Fibroblast of skin of left biceps (primary cell): ENCODE measurements at regions not wholly inside any gene's neighbourhood (a gene's known extent, or its start where the extent isn't known, plus 50 kb on each side); places are given as distances from the start of the nearest gene placed in this dataset.

Source experiments
- DNase-seq, 2 experiments: peaks; one replicate each; pipeline ENCODE4 v3.0.0-alpha.2; 2013; ENCODE audit warnings: low read depth in 2 of 2

- no peak for DNase-seq
Observed at GRCh38 chr7:41878309-41879295, 175.7 kb upstream of the INHBA start.

GRCh38 chr7:41877118-41877517 lies 174.2 kb upstream of the INHBA start:
- no peak for DNase-seq

DNA sequence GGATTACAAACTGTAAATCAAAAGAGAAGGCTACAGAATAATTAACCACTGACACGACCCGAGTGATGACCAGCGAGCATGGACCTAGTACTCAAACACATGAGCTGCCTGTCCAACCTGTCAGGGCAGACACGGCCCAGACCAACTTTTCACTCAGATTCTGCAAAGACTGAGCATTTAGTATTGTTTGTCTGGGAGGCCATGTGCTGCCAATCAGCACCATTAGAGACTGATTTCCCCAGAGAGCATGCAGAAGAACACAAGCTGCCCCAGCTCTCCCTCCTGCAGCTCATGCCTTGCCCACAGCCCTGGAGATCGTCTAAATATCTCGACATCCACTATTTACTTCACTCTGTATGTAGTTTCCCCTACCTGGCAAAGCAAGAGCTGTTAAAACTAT lies 172.6 kb upstream of the INHBA start:
- no peak for DNase-seq

- DNase-seq = no peak
Observed at GRCh38 chr7:41874201-41874785, 171.4 kb upstream of the INHBA start.

DNA sequence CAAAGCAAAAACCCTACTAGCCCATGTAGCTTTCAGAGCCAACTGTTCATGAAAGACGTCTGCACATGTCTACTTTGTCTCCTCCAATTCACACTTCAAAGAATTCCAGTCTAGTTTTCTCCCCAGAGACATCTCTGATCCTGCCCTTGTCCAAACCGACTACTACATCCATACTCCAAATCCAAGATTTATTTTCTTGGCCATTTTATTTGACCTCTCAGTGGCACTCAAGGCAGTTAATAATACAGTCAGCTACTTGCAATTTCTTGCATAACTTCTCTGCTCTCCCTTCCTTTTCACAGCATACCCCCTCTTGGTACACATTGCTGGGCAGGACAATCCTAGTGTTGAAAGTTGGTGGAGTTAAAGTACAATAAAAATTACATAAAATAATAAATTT lies 170.9 kb upstream of the INHBA start:
- no peak for DNase-seq

GRCh38 chr7:41872966-41873365 lies 170.1 kb upstream of the INHBA start:
- no peak for DNase-seq

GRCh38 chr7:41870461-41871138 lies 167.7 kb upstream of the INHBA start:
- no peak for DNase-seq

DNA sequence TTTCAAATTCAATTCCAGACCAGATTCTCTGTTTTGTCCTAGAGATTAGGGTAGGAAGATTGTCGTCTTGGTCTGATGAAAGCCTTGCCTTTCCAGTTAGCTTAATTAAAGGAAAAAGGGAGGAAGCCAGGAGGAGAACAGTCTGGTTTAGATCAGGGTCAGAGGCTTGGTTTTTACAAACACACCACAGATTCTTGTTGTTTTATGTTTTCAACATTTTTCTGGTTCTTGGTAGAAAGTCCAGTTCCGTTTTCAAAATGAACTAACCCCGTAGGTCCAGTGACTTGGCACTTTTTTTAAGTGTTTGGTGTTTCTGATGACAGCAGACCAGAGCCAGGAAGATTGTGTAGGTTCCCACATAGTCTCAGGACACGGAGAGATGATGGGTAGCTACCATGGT lies 167.1 kb upstream of the INHBA start:
- DNase-seq = no peak

DNA sequence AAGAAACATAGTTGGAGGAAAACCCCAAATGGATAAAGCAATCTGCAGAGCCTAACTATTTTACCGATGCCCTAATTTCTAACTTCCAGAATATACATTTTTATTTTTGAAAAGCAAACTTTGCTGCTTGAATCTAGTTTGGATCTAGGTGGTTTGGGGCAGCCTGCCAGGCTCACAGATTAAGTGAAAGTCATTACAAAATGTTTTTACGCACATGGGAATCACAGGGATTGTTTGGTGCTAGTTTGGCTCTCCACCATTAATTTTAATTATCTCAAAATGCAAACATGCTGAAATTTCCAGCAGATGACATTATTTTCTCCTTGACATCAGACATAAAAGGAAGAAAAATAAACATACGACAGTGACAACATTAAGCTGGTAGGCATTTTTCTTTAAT lies 166.7 kb upstream of the INHBA start:
- DNase-seq = no peak

- DNase-seq = peak; percentile 64 to 67
Observed at GRCh38 chr7:41869091-41869490, 166.2 kb upstream of the INHBA start.

DNA sequence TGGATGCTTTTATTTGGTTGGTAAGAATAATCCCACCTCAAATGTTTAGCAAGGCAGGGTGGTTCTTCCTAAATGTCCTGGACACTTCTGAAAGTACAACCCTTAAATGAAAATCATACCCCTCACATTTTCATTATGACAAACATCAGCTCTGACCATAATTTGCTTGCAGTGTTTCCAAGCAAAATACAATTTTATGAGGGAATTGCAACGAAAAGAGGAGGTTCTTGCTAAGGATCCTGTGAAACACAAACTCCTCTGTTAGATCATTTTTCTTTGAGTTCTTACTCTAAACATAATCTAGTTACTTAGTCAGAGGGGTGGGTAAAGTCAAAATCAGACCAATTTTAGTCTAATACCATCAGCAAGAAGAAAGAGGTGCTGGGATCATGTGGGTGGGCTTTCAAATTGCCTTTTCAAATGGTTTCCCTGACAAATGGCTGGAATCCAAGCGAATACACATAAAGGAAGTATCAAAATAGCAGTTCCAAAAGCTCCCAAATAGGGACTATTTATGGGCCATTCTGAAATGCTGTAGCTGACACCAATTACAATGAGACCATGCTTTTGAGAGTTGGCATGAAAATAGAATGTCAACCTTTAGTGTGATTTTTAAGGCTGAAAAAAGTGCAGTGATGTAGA lies 164.9 kb upstream of the INHBA start:
- no peak for DNase-seq

- DNase-seq = no peak
Observed at GRCh38 chr7:41862261-41862660, 159.4 kb upstream of the INHBA start.

DNA sequence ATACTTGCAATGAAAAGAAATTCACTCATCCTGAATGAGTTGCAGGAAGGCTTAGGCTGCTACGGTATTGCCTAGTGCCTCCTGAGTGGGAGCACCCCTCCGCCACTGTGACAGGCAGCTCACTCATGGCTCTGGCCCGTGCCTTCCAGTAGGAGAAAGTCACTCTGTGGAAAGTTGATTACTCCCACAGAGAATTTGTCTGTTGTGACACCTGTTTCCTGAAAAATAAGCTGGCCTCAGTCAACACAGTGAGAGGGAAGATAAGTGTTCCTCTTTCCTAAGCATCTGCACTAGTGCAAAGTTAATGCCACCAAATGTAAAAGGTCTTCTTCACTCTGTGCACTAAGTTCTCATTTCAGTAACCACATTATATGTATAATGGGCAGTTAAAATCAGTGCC lies 158.8 kb upstream of the INHBA start:
- no peak for DNase-seq

GRCh38 chr7:41858201-41858600 lies 155.3 kb upstream of the INHBA start:
- no peak for DNase-seq

- no peak for DNase-seq
Observed at GRCh38 chr7:41855798-41856197, 152.9 kb upstream of the INHBA start.

DNA sequence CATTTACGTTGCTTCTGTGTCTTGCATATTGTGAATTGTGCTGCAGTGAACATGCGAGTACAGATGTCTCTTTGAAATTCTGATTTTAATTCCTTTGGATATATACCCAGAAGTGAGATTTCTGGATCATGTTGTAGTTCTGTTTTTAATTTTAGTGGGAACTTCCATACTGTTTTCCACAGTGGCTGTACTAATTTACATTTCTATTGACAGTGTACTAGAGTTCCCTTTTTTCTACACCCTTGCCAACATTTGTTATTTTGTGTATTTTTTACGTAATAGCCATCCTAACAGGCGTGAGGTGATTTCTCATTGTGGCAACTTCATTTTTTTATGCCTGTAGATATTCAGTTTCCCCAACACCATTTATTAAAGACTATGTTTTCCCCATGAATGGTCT lies 144.7 kb upstream of the INHBA start:
- DNase-seq = no peak

- no peak for DNase-seq
Observed at GRCh38 chr7:41847151-41847550, 144.3 kb upstream of the INHBA start.

DNA sequence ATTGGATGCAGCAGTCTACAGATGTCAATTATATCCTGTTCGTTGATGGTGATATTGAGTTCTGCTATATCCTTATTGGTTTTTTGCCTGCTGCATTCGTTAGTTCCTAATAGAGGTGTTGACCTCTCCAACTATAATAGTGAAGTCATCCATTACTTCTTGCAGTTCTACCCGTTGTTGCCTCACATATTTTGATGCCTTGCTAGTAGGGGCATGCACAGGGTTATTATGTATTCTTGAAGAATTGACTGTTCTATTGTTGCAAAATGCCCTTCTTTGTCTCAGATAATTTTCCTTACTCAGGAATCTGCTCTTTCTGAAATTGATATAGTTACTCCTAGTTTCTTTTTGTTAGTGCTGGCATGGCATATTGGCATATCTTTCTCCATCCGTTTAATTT lies 140.1 kb upstream of the INHBA start:
- no peak for DNase-seq

- no peak for DNase-seq
Observed at GRCh38 chr7:41837916-41838315, 135.0 kb upstream of the INHBA start.

- DNase-seq = no peak
Observed at GRCh38 chr7:41835976-41836530, 133.2 kb upstream of the INHBA start.

GRCh38 chr7:41834805-41835694 lies 132.2 kb upstream of the INHBA start:
- no peak for DNase-seq
